Adrenal gland (tissue), 5 donors: ENCODE measurements at regions not wholly inside any gene's neighbourhood (a gene's known extent, or its start where the extent isn't known, plus 50 kb on each side); places are given as distances from the start of the nearest gene placed in this dataset.

Source experiments
- POLR2A ChIP-seq, 2 donors: fragments of 450-650 bp; IDR thresholded peaks; one replicate each; pipeline ENCODE4 v1.6.1; 2017; ENCODE audit warnings: antibody characterized with exemption in 2 of 2, mild to moderate bottlenecking in 2 of 2, moderate library complexity in 1 of 2
- TF ChIP-seq, protein P1 (sequence below), 6 experiments: fragments of 450-650 bp in 4 of 6; fragments of 200-600 bp in 2 of 6; sonication (generic) in 1 of 6; IDR thresholded peaks; 1 replicate in 5 of 6; 2 replicates in 1 of 6; pipeline versions ENCODE4 v1.5.1 to v1.8.0; 2016 to 2021; ENCODE audit warnings: antibody characterized with exemption in 6 of 6, mild to moderate bottlenecking in 2 of 6, moderate library complexity in 1 of 6
- donor health status: DM: no; HTN: no; CAD: no.

- TF ChIP-seq, protein P1, sequence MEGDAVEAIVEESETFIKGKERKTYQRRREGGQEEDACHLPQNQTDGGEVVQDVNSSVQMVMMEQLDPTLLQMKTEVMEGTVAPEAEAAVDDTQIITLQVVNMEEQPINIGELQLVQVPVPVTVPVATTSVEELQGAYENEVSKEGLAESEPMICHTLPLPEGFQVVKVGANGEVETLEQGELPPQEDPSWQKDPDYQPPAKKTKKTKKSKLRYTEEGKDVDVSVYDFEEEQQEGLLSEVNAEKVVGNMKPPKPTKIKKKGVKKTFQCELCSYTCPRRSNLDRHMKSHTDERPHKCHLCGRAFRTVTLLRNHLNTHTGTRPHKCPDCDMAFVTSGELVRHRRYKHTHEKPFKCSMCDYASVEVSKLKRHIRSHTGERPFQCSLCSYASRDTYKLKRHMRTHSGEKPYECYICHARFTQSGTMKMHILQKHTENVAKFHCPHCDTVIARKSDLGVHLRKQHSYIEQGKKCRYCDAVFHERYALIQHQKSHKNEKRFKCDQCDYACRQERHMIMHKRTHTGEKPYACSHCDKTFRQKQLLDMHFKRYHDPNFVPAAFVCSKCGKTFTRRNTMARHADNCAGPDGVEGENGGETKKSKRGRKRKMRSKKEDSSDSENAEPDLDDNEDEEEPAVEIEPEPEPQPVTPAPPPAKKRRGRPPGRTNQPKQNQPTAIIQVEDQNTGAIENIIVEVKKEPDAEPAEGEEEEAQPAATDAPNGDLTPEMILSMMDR (IDR thresholded peaks at IDR 0.05): no peak
- no peak for TF ChIP-seq POLR2A (IDR thresholded peaks at IDR 0.05)
Observed at GRCh38 chrX:38881727-38882126, 80.5 kb downstream of the MID1IP1 start.
